Stimulated activated naive CD4-positive, alpha-beta T cell treated with Interleukin-2 at 50 U/mL for 16 hours (primary cell): ENCODE measurements at regions not wholly inside any gene's neighbourhood (a gene's known extent, or its start where the extent isn't known, plus 50 kb on each side); places are given as distances from the start of the nearest gene placed in this dataset.
"Not testable (repeated sequence)": the region's sequence is repeated elsewhere in the genome, so short reads cannot be mapped to it uniquely, and the experiment has no call there.

Experiments
- DNase-seq: peaks from one replicate; lab custom pipeline; 2025; lab: John Stamatoyannopoulos, UW

DNA sequence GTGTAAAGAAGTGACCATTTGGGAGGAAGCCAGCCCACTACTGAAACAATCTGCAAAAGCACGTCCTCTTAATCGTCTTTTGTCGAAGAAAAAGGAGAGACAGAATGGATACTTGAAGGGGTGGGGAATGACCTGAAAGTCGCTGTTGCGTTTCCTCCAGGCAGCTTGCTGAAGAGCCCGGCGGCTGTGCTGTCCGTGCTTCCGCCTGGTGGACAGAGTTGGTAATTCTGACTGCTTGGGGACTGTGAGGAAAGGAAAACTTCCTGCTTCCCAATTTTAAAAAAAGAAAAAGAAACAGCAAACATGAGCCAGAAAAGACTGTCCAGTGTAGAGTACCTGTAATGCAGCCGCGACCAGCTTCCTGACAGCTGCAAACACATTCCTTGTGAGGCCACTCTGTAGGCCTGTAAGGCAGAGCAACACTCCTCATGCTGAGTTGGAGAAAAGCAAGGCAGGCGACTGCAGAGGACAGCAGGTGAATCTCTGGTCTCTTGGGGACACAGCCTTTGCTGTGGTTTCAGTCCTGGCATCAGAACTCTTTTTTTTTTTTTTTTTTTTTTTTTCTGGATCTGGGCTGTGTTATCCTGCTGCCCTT lies 251.1 kb upstream of the TBX18 start:
- DNase-seq: no peak

GRCh38 chr6:85010865-85011264 lies 246.5 kb upstream of the TBX18 start:
- no peak for DNase-seq

DNA sequence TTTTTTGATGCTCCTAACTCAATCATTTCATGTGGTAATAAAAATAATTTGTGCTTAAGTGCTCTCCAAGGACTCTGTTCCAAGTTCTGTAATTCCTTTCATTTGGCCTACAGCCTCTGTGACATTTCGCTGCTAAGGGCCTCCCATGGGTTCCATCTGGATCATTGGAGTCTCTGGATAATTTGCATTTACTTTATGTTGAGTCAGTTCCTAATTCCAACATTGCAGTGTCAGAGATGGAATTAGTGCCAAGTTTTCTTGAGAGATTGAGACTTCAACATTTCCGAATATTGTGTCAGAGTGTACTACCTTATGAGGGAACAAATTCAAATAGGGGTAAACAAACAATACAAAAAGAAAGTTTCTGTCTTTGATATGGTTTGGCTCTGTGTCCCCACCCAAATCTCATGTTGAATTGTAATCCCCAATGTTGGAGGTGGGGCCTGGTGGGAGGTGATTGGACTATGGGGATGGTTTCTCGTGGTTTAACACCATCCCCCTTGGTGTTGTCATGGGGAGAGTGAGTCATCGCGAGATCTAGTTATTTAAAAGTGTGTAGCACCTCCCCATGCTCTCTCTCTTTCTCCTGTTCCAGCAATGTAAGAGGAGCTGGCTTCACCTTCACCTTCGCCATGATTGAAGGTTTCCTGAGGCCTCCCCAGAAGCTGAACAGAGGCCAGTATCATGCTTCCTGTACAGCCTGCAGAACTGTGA lies 244.1 kb upstream of the TBX18 start:
- no peak for DNase-seq

DNA sequence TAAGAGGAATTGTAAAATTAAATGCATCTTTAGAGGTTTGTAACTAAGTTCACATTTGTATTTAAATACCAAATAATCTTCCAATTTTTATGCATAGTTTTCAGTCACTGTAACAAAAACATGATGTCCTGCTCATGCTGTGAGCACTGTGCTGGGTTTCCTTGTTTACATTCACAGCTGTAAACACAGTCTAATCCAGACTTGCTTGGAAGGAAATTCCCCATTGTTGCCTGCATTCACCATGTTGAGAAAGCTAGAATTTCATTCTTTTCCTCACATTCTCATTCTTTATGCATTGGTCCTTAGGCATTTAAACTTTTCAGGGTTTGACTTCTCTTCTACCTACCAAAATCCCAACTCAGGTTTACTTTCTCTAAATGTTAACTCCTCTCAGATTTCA lies 242.0 kb upstream of the TBX18 start:
- DNase-seq: no peak

- DNase-seq: no peak
Measured at GRCh38 chr6:85005494-85005893, 241.1 kb upstream of the TBX18 start.

- no peak for DNase-seq
Measured at GRCh38 chr6:85004361-85004995, 240.1 kb upstream of the TBX18 start.

DNA sequence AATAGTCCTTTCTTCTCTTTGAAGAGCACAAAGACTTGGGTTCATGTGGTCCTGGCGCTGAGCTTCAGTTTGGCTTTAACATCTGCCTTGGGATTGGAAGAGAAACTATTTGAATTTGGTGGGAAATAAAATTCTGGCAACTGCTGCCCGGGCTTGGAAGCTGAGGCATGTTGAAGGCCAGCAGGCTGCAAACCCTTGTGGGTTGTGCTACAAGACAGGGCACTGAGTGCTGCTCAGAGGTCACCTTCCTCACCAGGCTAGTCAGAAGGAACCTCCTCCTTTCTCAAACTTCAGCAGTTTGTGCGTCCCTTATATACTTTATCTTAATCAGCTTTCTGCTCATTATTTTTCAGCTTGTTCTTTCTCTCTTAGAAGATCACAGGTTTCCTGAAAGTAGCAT lies 238.4 kb upstream of the TBX18 start:
- no peak for DNase-seq

GRCh38 chr6:85000001-85000400 lies 235.6 kb upstream of the TBX18 start:
- DNase-seq: no peak

DNA sequence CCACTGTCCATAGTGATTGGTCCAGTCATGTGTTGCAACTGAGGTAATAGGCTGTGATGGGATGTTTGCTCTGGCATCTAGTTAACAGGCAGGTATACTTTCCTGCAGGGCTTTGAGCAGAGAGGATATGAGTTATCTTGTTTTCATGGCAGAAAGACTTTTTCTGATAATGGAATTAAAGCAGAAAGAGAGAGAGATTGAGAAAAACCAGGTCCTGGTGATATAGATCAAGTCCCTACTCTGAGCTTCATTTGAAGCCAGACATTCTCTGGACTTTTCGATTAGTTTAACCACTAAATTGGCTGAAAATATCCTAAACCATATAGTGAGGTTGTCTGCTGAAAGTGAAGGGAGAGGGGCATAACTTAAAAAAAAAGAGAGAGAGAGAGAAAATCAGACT lies 233.8 kb upstream of the TBX18 start:
- DNase-seq: no peak

DNA sequence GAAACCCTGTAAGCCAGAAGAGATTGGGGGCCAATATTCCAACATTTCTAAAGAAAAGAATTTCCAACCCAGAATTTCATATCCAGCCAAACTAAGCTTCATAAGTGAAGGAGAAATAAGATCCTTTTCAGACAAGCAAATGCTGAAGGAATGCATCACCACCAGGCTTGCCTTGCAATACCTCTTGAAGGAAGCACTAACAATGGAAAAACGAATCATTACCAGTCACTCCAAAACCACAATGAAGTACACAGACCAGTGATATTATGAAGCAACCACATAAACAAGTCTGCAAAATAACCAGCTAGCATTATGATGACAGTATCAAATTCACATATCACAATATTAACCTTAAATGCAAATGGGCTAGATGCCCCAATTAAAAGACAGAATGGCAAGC lies 224.4 kb upstream of the TBX18 start:
- DNase-seq: not testable (repeated sequence)

DNA sequence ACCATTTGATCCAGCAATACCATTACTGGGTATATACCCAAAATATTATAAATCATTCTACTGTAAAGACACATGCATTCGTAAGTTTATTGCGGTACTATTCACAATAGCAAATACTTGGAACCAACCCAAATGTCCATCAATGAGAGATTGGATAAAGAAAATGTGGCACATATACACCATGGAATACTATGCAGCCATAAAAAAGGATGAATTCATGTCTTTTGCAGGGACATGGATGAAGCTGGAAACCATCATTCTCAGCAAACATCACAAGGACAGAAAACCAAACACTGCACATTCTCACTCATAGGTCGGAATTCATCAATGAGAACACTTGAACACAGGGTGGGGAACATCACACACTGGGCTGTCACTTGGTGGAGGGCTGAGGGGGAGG lies 221.1 kb upstream of the TBX18 start:
- peak; percentile 0 for DNase-seq

GRCh38 chr6:84979541-84979940 lies 215.1 kb upstream of the TBX18 start:
- no peak for DNase-seq

GRCh38 chr6:84977363-84977705 lies 212.9 kb upstream of the TBX18 start:
- DNase-seq: no peak

- no peak for DNase-seq
Measured at GRCh38 chr6:84976526-84977362, 212.3 kb upstream of the TBX18 start.

DNA sequence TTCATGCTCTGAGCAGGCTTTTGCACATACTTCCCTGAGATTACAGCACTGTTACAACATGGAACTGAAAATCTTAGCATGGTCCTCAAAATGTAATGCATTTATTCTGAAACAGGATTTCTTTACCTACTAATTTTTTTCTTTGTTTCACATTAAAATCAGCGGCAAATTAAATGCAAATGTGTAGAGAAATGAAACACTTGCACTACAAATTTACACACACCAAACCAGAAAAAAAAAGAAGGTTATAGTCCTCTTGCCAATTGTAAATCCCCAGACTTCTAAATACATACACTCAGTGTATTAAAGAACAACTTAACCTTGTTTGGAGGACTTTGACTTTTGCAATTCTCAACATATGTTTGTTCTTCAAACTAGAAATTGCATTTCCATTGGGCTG lies 210.9 kb upstream of the TBX18 start:
- no peak for DNase-seq

- DNase-seq: no peak
Measured at GRCh38 chr6:84973606-84974005, 209.2 kb upstream of the TBX18 start.

DNA sequence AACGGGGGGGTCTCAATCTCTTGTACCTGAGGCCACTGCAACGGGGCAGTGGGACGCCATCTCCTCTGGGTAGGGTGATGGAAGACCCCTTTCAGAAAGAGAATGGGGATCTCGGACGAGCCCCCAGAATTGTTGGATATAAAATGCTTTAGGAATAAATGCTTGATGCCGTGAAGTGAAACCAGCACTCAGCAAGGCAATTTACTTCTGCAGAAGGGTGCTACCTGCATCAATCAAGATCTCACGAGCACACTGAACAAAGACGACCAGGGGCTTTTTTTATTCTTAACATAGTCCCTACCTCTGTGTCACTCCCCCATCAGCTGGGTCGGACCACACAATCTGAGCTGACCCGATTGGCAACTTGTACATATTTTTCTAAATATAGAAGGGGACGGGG lies 203.6 kb upstream of the TBX18 start:
- DNase-seq: no peak

- DNase-seq: no peak
Measured at GRCh38 chr6:84967389-84967788, 203.0 kb upstream of the TBX18 start.

DNA sequence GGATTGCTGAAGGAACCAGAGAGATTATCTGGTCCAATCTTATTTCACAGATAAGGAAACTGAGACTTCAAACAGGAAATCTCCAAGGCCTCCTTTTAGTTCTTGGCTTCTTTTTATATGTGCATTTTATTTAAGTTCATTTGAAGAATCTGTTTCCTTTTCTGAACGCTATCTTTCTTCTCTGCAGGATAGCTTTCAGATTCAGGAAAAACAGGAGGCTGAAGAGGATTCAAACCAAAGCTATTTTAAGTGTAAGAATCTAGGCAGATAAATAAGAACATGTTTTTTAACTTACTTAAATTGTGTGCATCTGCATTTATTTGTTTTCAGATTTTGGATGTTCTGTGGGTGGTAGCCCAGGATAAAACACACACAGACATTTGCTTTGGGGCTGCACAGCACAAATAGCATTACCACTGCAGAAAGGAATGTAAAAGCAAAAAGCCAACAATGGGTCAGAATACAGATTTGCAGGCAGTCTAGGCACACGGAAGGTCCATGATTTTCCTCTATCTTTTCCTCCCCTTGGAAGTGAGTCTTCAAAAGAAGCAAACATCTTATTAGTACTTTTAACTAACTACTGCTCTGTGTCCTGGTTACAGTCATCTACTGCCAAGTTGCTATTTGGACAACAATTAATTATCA lies 188.8 kb upstream of the TBX18 start:
- DNase-seq: no peak

DNA sequence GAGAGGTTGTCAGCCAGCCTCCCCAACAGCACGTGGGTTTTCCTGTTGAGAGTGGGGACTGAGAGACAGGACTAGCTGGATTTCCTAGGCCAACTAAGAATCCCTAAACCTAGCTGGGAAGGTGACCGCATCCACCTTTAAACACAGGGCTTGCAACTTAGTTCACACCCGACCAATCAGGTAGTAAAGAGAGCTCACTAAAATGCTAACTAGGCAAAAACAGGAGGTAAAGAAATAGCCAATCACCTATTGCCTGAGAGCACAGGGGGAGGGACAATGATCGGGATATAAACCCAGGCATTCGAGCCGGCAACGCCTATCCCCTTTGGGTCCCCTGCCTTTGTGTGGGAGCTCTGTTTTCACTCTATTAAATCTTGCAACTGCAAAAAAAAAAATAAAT lies 180.5 kb upstream of the TBX18 start:
- DNase-seq: not testable (repeated sequence)

- no peak for DNase-seq
Measured at GRCh38 chr6:84943905-84944304, 179.5 kb upstream of the TBX18 start.

DNA sequence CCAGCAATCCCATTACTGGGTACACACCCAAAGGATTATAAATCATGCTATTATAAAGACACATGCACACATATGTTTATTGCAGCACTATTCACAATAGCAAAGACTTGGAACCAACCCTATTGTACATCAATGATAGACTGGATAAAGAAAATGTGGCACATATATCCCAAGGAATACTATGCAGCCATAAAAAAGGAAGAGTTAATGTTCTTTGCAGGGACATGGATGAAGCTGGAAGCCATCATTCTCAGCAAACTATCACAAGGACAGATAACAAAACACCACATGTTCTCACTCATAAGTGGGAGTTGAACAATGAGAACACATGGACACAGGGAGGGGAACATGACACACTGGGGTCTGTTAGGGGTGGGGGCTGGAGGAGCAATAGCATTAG lies 177.2 kb upstream of the TBX18 start:
- DNase-seq: not testable (repeated sequence)
